Smooth muscle cell (in vitro differentiated cells): ENCODE measurements at regions not wholly inside any gene's neighbourhood (a gene's known extent, or its start where the extent isn't known, plus 50 kb on each side); places are given as distances from the start of the nearest gene placed in this dataset.

ENCODE experiments used
- DNase-seq: peaks from one replicate; lab custom pipeline; 2025; ENCODE audit not compliant: unreplicated experiment; lab: John Stamatoyannopoulos, UW
- H2AFZ ChIP-seq: fragments of 200-600 bp; sonication (generic); 2 replicates; pipeline ENCODE4 v1.6.0; 2016; ENCODE audit warnings: antibody characterized with exemption, low read depth, mild to moderate bottlenecking
- H3F3A ChIP-seq: fragments of 200-600 bp; sonication (generic); 2 replicates; pipeline ENCODE4 v1.6.0; 2017; ENCODE audit warnings: antibody characterized with exemption, low read depth
- H3K27ac ChIP-seq: fragments of 200-600 bp; sonication (generic); 2 replicates; pipeline ENCODE4 v1.5.1; 2016; ENCODE audit warnings: low read depth, mild to moderate bottlenecking
- H3K27me3 ChIP-seq: fragments of 200-600 bp; sonication (generic); 2 replicates; pipeline ENCODE4 v1.6.1; 2016; ENCODE audit warnings: low read depth, mild to moderate bottlenecking
- H3K36me3 ChIP-seq: fragments of 200-600 bp; sonication (generic); 2 replicates; pipeline ENCODE4 v1.5.1; 2016; ENCODE audit warnings: low read depth
- H3K4me1 ChIP-seq: fragments of 200-600 bp; sonication (generic); 2 replicates; pipeline ENCODE4 v1.5.1; 2016; ENCODE audit warnings: low read depth
- H3K4me2 ChIP-seq: fragments of 200-600 bp; sonication (generic); 2 replicates; pipeline ENCODE4 v1.6.0; 2016; ENCODE audit warnings: mild to moderate bottlenecking
- H3K4me3 ChIP-seq: fragments of 200-600 bp; sonication (generic); 2 replicates; pipeline ENCODE4 v1.5.1; 2016; ENCODE audit warnings: mild to moderate bottlenecking
- H3K79me2 ChIP-seq: fragments of 200-600 bp; sonication (generic); 2 replicates; pipeline ENCODE4 v1.6.0; 2016; ENCODE audit warnings: low read depth, mild to moderate bottlenecking
- H3K9ac ChIP-seq: fragments of 200-600 bp; sonication (generic); 2 replicates; pipeline ENCODE4 v1.6.0; 2016; ENCODE audit warnings: low read depth
- H3K9me3 ChIP-seq: fragments of 200-600 bp; sonication (generic); replicated peaks from 2 replicates; pipeline ENCODE4 v1.5.1; 2016; ENCODE audit warnings: low read depth
- H4K20me1 ChIP-seq: fragments of 200-600 bp; sonication (generic); 2 replicates; pipeline ENCODE4 v1.6.0; 2016; ENCODE audit warnings: low read depth
- WGBS: methylation state at CpG from one replicate; pipeline ENCODE4 v1.1.7; 2016; ENCODE audit warnings: low lambda C conversion rate; 5-methylcytosine and 5-hydroxymethylcytosine counted together
- TF ChIP-seq, protein P1 (sequence below): fragments of 200-600 bp; sonication (generic); IDR thresholded peaks from 2 replicates; pipeline ENCODE4 v1.5.1; 2017; ENCODE audit warnings: borderline replicate concordance, mild to moderate bottlenecking, antibody characterized with exemption; ENCODE audit not compliant: insufficient read depth, poor library complexity, severe bottlenecking

DNA sequence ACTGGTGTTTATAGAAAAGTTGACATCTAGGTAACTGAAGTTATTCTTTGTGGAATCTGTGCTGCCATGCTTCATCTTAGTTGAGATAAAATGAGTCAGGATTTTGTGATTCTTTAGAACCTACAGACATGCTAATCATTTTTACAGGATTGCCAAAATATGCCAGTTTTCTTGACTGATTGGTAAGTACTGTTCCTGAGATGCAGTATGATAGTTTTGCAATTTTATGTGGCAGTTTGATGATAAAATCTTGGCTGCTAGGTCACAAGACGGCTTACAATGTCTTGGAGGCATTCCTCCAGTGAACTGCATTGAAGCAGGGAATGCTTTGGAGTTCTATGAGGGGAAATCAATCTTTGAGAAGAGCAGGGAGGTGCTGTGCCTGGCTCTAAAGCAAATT, 104.4 kb upstream of the ESX1 start:
- no peak overlapping the region for H3K4me2 ChIP-seq
- no peak for DNase-seq
- H3K79me2 ChIP-seq: no peaks in the 10 kb centered on the region
- H3F3A ChIP-seq: no peaks in the 10 kb centered on the region
- no peaks in the 10 kb centered on the region for H3K36me3 ChIP-seq
- no peaks in the 10 kb centered on the region for H4K20me1 ChIP-seq
- no peaks in the 10 kb centered on the region for H3K9me3 ChIP-seq
- no peak overlapping the region for H3K4me3 ChIP-seq
- no peak overlapping the region for H3K27ac ChIP-seq
- no peaks in the 10 kb centered on the region for H3K4me1 ChIP-seq
- H2AFZ ChIP-seq: no peak overlapping the region
- no peaks in the 10 kb centered on the region for H3K27me3 ChIP-seq
- WGBS: 47% methylated on average over 1 of the region's 1 CpG
- no peak overlapping the region for H3K9ac ChIP-seq
- TF ChIP-seq, protein P1, sequence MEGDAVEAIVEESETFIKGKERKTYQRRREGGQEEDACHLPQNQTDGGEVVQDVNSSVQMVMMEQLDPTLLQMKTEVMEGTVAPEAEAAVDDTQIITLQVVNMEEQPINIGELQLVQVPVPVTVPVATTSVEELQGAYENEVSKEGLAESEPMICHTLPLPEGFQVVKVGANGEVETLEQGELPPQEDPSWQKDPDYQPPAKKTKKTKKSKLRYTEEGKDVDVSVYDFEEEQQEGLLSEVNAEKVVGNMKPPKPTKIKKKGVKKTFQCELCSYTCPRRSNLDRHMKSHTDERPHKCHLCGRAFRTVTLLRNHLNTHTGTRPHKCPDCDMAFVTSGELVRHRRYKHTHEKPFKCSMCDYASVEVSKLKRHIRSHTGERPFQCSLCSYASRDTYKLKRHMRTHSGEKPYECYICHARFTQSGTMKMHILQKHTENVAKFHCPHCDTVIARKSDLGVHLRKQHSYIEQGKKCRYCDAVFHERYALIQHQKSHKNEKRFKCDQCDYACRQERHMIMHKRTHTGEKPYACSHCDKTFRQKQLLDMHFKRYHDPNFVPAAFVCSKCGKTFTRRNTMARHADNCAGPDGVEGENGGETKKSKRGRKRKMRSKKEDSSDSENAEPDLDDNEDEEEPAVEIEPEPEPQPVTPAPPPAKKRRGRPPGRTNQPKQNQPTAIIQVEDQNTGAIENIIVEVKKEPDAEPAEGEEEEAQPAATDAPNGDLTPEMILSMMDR: no peak

DNA sequence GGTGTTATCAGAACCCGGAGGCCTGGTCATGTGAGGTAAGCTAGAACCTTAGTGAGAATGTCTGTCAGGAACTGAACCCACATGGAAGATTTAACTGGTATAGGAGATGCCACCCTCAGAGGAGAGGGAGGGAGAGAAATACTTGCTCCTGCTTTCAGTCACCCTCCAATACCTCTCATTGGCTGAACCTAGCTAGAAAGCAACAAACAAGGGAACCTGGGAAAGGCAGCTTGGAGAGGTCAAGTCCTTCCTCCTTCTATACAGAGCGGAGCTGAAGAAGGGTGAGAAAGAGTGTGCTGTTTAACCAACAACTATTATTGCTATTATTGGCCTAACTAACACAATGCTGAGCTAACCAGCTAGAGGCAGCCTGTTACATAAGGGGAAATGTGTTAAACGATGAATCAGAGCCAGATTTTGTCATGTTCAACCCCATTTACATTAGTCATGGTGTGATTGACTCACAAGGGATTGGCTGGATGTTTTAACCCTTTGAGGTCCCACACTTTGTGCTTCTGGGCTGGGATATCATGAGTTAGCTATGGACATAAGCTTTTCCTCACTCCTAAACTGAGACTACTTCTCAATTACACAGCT, 96.5 kb upstream of the ESX1 start:
- Histone ChIP-seq H2AFZ (no peak overlapping the region), H3K4me3 (no peak overlapping the region), H3K9ac (no peak overlapping the region), H3K27me3 (no peaks in the 10 kb centered on the region), H3K4me1 (no peaks in the 10 kb centered on the region), H3K36me3 (no peaks in the 10 kb centered on the region), H3K27ac (peak overlapping the region; percentile 9), H4K20me1 (no peaks in the 10 kb centered on the region), H3K9me3 (no peaks in the 10 kb centered on the region), H3F3A (no peaks in the 10 kb centered on the region), H3K4me2 (no peak overlapping the region), H3K79me2 (no peaks in the 10 kb centered on the region)
- WGBS: 49% methylated on average over 3 of the region's 3 CpGs
- TF ChIP-seq, protein P1: no peak
- no peak for DNase-seq

DNA sequence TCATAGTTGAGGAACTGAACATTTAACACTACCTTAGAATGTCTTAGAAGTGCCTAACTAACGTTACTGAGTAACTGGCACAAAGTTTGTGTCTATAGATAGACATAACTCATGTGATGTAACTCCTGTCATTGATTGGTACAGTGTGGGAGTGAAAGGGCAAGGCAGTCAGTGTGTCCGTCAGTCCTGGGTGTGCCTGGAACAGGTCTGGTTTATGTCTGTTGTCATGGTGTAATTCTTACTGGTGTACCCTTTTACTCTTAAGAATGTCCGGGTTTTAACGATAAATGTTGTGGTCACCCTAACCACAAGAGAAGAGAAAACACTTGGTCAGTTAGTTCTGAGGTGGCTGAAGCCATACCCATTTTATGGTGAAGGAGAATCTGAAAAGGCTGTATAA, 93.1 kb upstream of the ESX1 start:
- Histone ChIP-seq H3K9ac (no peak overlapping the region), H3K4me1 (no peaks in the 10 kb centered on the region), H3K36me3 (no peaks in the 10 kb centered on the region), H3K79me2 (no peaks in the 10 kb centered on the region), H4K20me1 (no peaks in the 10 kb centered on the region), H3K27me3 (no peaks in the 10 kb centered on the region), H2AFZ (no peak overlapping the region), H3F3A (no peaks in the 10 kb centered on the region), H3K27ac (no peak overlapping the region), H3K9me3 (no peaks in the 10 kb centered on the region), H3K4me3 (no peak overlapping the region), H3K4me2 (no peak overlapping the region)
- DNase-seq: no peak
- TF ChIP-seq, protein P1: no peak
- WGBS: 38% methylated on average over 4 of the region's 4 CpGs

DNA sequence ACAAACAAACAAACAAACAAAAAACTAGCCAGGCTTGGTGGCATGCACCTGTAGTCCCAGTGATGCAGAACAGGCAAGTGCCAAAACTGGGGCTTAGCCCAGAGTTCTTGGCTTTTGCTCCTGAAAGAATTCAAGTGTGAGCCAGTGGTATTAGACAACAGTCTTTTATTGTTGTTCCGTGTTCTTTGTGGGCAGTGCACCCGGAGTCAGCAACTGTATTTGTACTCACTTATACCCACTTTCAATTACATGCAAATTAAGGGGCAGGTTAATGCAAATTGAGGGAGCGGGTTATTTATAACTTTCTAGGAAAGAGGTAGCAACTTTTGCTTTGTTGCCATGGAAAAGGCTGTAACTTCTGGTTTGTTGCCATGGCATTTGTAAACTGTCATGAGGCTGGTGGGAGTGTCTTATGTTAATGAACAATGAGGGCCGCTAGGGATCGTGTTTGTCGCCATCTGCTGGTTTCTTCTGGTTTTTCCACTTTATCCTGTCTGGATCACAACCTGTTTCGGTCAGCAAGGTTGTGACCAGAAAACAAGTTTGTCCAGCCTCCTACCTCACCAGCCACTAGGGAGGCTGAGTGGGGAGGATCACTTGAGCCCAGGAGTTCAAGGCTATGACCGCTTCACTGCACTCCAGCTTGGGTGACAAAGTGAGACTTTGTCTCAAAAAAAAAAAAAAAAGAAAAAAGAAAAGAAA, 88.8 kb upstream of the ESX1 start:
- TF ChIP-seq, protein P1: peak; percentile 45
- H3K9me3 ChIP-seq: no peaks in the 10 kb centered on the region
- H3K79me2 ChIP-seq: no peaks in the 10 kb centered on the region
- no peaks in the 10 kb centered on the region for H3F3A ChIP-seq
- no peak for DNase-seq
- H3K9ac ChIP-seq: no peak overlapping the region
- no peak overlapping the region for H3K27ac ChIP-seq
- no peaks in the 10 kb centered on the region for H4K20me1 ChIP-seq
- H2AFZ ChIP-seq: no peak overlapping the region
- H3K4me2 ChIP-seq: no peak overlapping the region
- no peaks in the 10 kb centered on the region for H3K36me3 ChIP-seq
- H3K27me3 ChIP-seq: peaks cover 7% of the 10 kb centered on the region
- H3K4me1 ChIP-seq: no peaks in the 10 kb centered on the region
- WGBS: 50% methylated on average over 8 of the region's 8 CpGs
- no peak overlapping the region for H3K4me3 ChIP-seq
